Kasumi-1 (cell line): ENCODE measurements at regions not wholly inside any gene's neighbourhood (a gene's known extent, or its start where the extent isn't known, plus 50 kb on each side); places are given as distances from the start of the nearest gene placed in this dataset.
A peak's percentile ranks its signal among the peaks of the same experiment; 100 is the strongest.

ENCODE experiments used
- DNase-seq, 2 experiments: peaks; one replicate each; lab custom pipeline; 2025; lab: John Stamatoyannopoulos, UW

GRCh38 chr12:92466391-92467305 lies 236.1 kb upstream of the PLEKHG7 start:
- no peak for DNase-seq

GRCh38 chr12:92465786-92466295 lies 236.9 kb upstream of the PLEKHG7 start:
- no peak for DNase-seq

GRCh38 chr12:92464911-92465310 lies 237.9 kb upstream of the PLEKHG7 start:
- no peak for DNase-seq

- DNase-seq: no peak
These were observed 239.6 kb upstream of the PLEKHG7 start for GRCh38 chr12:92463171-92463570.

GRCh38 chr12:92462527-92462926 lies 240.3 kb upstream of the PLEKHG7 start:
- no peak for DNase-seq

GRCh38 chr12:92462049-92462448 lies 240.7 kb upstream of the PLEKHG7 start:
- DNase-seq: peak; percentile 56 to 61

- DNase-seq: no peak
These were observed 242.9 kb upstream of the PLEKHG7 start for GRCh38 chr12:92459850-92460249.

- no peak for DNase-seq
These were observed 243.8 kb upstream of the PLEKHG7 start for GRCh38 chr12:92458996-92459395.

- DNase-seq: no peak
These were observed 245.2 kb upstream of the PLEKHG7 start for GRCh38 chr12:92457458-92458180.

GRCh38 chr12:92452763-92453162 lies 250.0 kb upstream of the PLEKHG7 start:
- no peak for DNase-seq

GRCh38 chr12:92446083-92446460 lies 256.7 kb upstream of the PLEKHG7 start:
- DNase-seq: no peak

GRCh38 chr12:92445253-92446082 lies 257.3 kb upstream of the PLEKHG7 start:
- peak in 1 of 2 experiments; percentile 13 for DNase-seq

- DNase-seq: peak; percentile 81 to 84
These were observed 258.0 kb upstream of the PLEKHG7 start for GRCh38 chr12:92444763-92445162.

- DNase-seq: no peak
These were observed 260.0 kb upstream of the PLEKHG7 start for GRCh38 chr12:92442782-92443181.

- no peak for DNase-seq
These were observed 262.7 kb upstream of the PLEKHG7 start for GRCh38 chr12:92440072-92440471.

- no peak for DNase-seq
These were observed 263.4 kb upstream of the PLEKHG7 start for GRCh38 chr12:92439420-92439805.

GRCh38 chr12:92438641-92439419 lies 264.0 kb upstream of the PLEKHG7 start:
- DNase-seq: no peak

GRCh38 chr12:92437452-92437851 lies 265.3 kb upstream of the PLEKHG7 start:
- DNase-seq: no peak

GRCh38 chr12:92436856-92437255 lies 265.9 kb upstream of the PLEKHG7 start:
- DNase-seq: no peak

- DNase-seq: peak in 1 of 2 experiments; percentile 2
These were observed 268.2 kb upstream of the PLEKHG7 start for GRCh38 chr12:92434607-92435025.
